ENCODE measurements at regions not wholly inside any gene's neighbourhood (a gene's known extent, or its start where the extent isn't known, plus 50 kb on each side); places are given as distances from the start of the nearest gene placed in this dataset.

- no peak for TF ChIP-seq EZH2phosphoT487 (IDR thresholded peaks at IDR 0.05; ENCODE audit: borderline replicate concordance, low read length)
- TF ChIP-seq, protein P1, sequence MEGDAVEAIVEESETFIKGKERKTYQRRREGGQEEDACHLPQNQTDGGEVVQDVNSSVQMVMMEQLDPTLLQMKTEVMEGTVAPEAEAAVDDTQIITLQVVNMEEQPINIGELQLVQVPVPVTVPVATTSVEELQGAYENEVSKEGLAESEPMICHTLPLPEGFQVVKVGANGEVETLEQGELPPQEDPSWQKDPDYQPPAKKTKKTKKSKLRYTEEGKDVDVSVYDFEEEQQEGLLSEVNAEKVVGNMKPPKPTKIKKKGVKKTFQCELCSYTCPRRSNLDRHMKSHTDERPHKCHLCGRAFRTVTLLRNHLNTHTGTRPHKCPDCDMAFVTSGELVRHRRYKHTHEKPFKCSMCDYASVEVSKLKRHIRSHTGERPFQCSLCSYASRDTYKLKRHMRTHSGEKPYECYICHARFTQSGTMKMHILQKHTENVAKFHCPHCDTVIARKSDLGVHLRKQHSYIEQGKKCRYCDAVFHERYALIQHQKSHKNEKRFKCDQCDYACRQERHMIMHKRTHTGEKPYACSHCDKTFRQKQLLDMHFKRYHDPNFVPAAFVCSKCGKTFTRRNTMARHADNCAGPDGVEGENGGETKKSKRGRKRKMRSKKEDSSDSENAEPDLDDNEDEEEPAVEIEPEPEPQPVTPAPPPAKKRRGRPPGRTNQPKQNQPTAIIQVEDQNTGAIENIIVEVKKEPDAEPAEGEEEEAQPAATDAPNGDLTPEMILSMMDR (IDR thresholded peaks at IDR 0.05; ENCODE audit: low read depth, low read length, poor library complexity, severe bottlenecking): no peak
Observed at GRCh38 chr16:5874899-5875298, 777.3 kb upstream of the EEF2KMT start.
